ENCODE measurements at regions not wholly inside any gene's neighbourhood (a gene's known extent, or its start where the extent isn't known, plus 50 kb on each side); places are given as distances from the start of the nearest gene placed in this dataset.

GRCh38 chr15:94026458-94027304, 204.7 kb upstream of the MCTP2 start:
- POLR2A ChIA-PET, result no interaction called here
- no peaks in the 10 kb centered on the region for H3K27me3 Mint-ChIP-seq (ENCODE audit: low read depth)
- no peak overlapping the region for H3K4me3 Mint-ChIP-seq
- H3K9me3 Mint-ChIP-seq, result no peaks in the 10 kb centered on the region
- ATAC-seq (no peak), DNase-seq (ENCODE audit: low spot score) (no peak)
- H3K27ac Mint-ChIP-seq, result no peak overlapping the region
- no peaks in the 10 kb centered on the region for H3K4me1 Mint-ChIP-seq
- TF ChIP-seq, protein P1, sequence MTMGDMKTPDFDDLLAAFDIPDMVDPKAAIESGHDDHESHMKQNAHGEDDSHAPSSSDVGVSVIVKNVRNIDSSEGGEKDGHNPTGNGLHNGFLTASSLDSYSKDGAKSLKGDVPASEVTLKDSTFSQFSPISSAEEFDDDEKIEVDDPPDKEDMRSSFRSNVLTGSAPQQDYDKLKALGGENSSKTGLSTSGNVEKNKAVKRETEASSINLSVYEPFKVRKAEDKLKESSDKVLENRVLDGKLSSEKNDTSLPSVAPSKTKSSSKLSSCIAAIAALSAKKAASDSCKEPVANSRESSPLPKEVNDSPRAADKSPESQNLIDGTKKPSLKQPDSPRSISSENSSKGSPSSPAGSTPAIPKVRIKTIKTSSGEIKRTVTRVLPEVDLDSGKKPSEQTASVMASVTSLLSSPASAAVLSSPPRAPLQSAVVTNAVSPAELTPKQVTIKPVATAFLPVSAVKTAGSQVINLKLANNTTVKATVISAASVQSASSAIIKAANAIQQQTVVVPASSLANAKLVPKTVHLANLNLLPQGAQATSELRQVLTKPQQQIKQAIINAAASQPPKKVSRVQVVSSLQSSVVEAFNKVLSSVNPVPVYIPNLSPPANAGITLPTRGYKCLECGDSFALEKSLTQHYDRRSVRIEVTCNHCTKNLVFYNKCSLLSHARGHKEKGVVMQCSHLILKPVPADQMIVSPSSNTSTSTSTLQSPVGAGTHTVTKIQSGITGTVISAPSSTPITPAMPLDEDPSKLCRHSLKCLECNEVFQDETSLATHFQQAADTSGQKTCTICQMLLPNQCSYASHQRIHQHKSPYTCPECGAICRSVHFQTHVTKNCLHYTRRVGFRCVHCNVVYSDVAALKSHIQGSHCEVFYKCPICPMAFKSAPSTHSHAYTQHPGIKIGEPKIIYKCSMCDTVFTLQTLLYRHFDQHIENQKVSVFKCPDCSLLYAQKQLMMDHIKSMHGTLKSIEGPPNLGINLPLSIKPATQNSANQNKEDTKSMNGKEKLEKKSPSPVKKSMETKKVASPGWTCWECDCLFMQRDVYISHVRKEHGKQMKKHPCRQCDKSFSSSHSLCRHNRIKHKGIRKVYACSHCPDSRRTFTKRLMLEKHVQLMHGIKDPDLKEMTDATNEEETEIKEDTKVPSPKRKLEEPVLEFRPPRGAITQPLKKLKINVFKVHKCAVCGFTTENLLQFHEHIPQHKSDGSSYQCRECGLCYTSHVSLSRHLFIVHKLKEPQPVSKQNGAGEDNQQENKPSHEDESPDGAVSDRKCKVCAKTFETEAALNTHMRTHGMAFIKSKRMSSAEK (CRISPR knock-in tag; IDR thresholded peaks at IDR 0.05; ENCODE audit: borderline replicate concordance), result no peak
- TF ChIP-seq USF1 (CRISPR knock-in tag; IDR thresholded peaks at IDR 0.05) (no peak), SOX15 (CRISPR knock-in tag; IDR thresholded peaks at IDR 0.05) (no peak), RORB (CRISPR knock-in tag; IDR thresholded peaks at IDR 0.05) (no peak), FOXP1 (CRISPR knock-in tag; IDR thresholded peaks at IDR 0.05; ENCODE audit: borderline replicate concordance) (no peak), EMX1 (CRISPR knock-in tag; IDR thresholded peaks at IDR 0.05) (no peak), ETV6 (CRISPR knock-in tag; IDR thresholded peaks at IDR 0.05) (no peak), CTCF (IDR thresholded peaks at IDR 0.05) (no peak), ZBTB21 (CRISPR knock-in tag; IDR thresholded peaks at IDR 0.05; ENCODE audit: borderline replicate concordance) (no peak), ZNF317 (CRISPR knock-in tag; IDR thresholded peaks at IDR 0.05; ENCODE audit: borderline replicate concordance, low read depth) (no peak), PRRX2 (CRISPR knock-in tag; IDR thresholded peaks at IDR 0.05) (no peak)
- TF ChIP-seq, protein P2, sequence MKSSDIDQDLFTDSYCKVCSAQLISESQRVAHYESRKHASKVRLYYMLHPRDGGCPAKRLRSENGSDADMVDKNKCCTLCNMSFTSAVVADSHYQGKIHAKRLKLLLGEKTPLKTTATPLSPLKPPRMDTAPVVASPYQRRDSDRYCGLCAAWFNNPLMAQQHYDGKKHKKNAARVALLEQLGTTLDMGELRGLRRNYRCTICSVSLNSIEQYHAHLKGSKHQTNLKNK (CRISPR knock-in tag; IDR thresholded peaks at IDR 0.05), result no peak
- TF ChIP-seq, protein P3, sequence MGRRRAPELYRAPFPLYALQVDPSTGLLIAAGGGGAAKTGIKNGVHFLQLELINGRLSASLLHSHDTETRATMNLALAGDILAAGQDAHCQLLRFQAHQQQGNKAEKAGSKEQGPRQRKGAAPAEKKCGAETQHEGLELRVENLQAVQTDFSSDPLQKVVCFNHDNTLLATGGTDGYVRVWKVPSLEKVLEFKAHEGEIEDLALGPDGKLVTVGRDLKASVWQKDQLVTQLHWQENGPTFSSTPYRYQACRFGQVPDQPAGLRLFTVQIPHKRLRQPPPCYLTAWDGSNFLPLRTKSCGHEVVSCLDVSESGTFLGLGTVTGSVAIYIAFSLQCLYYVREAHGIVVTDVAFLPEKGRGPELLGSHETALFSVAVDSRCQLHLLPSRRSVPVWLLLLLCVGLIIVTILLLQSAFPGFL (CRISPR knock-in tag; IDR thresholded peaks at IDR 0.05; ENCODE audit: borderline replicate concordance), result no peak
- TF ChIP-seq, protein P4, sequence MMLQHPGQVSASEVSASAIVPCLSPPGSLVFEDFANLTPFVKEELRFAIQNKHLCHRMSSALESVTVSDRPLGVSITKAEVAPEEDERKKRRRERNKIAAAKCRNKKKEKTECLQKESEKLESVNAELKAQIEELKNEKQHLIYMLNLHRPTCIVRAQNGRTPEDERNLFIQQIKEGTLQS (CRISPR knock-in tag; conservative IDR thresholded peaks at IDR 0.05), result no peak
- H3K36me3 Mint-ChIP-seq, result no peaks in the 10 kb centered on the region
- CTCF ChIA-PET, result no interaction called here

DNA sequence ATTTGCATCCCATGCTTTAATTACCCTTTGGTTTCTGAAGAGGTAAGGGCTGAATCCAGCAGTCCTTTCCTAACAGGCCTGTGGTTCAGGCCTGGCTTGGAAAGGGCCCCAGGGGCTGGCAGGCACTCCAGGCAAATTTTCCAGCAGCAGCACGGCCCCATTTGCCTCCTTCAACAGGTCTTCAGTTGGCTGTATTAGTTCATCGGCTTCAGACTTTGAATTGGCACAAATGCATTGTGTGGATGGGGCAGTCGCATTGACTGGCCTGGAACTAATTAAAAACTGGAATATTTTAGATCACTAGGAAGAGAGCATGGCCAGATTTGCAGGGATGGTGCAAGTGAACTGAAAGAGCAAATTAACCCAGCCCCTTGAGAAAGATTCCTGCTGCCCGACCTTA, 207.8 kb upstream of the MCTP2 start:
- Mint-ChIP-seq H3K27me3 (ENCODE audit: low read depth) (no peaks in the 10 kb centered on the region), H3K27ac (no peak overlapping the region), H3K36me3 (no peaks in the 10 kb centered on the region), H3K4me3 (no peak overlapping the region), H3K9me3 (no peaks in the 10 kb centered on the region), H3K4me1 (no peaks in the 10 kb centered on the region)
- ChIA-PET CTCF (no interaction called here), POLR2A (no interaction called here)
- TF ChIP-seq NR3C1 (CRISPR knock-in tag; conservative IDR thresholded peaks at IDR 0.05; ENCODE audit: low read depth) (no peak), E2F5 (CRISPR knock-in tag; IDR thresholded peaks at IDR 0.05) (no peak), OVOL2 (CRISPR knock-in tag; IDR thresholded peaks at IDR 0.05; ENCODE audit: borderline replicate concordance) (no peak)
- DNase-seq (ENCODE audit: low spot score) (no peak), ATAC-seq (no peak)
